GM12878 (cell line): ENCODE measurements at regions not wholly inside any gene's neighbourhood (a gene's known extent, or its start where the extent isn't known, plus 50 kb on each side); places are given as distances from the start of the nearest gene placed in this dataset.

ENCODE experiments used
- ATAC-seq: fragments of 200-7000 bp; cut with Tn5 transposase; 3 replicates; pipeline ENCODE4 v1.9.1; 2020; ENCODE audit warnings: mild to moderate bottlenecking, moderate library complexity
- BruUV-seq: library from RNA; stranded (reverse); fragments of 400-500 nt; replicated peaks from 2 replicates; lab custom pipeline; 2021; lab: Mats Ljungman, UMichigan
- CTCF ChIA-PET: fragments of 300-600 bp; sonication (Branson Sonifier 250); formaldehyde crosslinking; extraction: SDS; loops from one replicate; lab custom pipeline; 2021; ENCODE audit warnings: inconsistent platforms; lab: Yijun Ruan, JAX
- POLR2A ChIA-PET: fragments of 350-600 bp; formaldehyde crosslinking; extraction: SDS; loops from one replicate; lab custom pipeline; 2021; ENCODE audit warnings: inconsistent platforms; lab: Charles Lee
- RAD21 ChIA-PET: fragments of 300-600 bp; sonication (Branson Sonifier 250); formaldehyde crosslinking; loops from one replicate; lab custom pipeline; 2023; ENCODE audit warnings: antibody characterized with exemption; ENCODE audit not compliant: unreplicated experiment; lab: Charles Lee
- SMC1A ChIA-PET: fragments of 300-600 bp; sonication (Branson Sonifier 250); formaldehyde crosslinking; loops from one replicate; lab custom pipeline; 2023; ENCODE audit not compliant: unreplicated experiment, uncharacterized antibody; lab: Charles Lee
- DNase-seq: peaks from one replicate; pipeline ENCODE4 v3.0.0-alpha.2; 2011; ENCODE audit warnings: low read depth, low spot score
- FAIRE-seq: peaks from 3 replicates; lab custom pipeline; 2011; peaks lifted over from hg19 to GRCh38; lab: Jason Lieb, UNC
- H2AFZ ChIP-seq: 2 replicates; pipeline ENCODE4 v1.6.0; 2011; ENCODE audit warnings: low read depth, low read length, control low read depth; ENCODE audit not compliant: control insufficient read depth
- H3K27ac ChIP-seq: 2 replicates; pipeline ENCODE4 v1.5.1; 2011; ENCODE audit warnings: control low read depth; ENCODE audit not compliant: control insufficient read depth, insufficient read depth
- H3K27me3 ChIP-seq, 2 experiments: replicated peaks in 1 of 2; 2 replicates each; pipeline versions ENCODE4 v1.6.0 to v1.6.1; 2011; ENCODE audit warnings: low read length in 1 of 2; ENCODE audit not compliant: control insufficient read depth in 2 of 2, insufficient read depth in 2 of 2
- H3K36me3 ChIP-seq, 2 experiments: 2 replicates each; pipeline ENCODE4 v1.5.1; 2011; ENCODE audit warnings: low read length in 1 of 2; ENCODE audit not compliant: control insufficient read depth in 2 of 2, insufficient read depth in 2 of 2
- H3K4me1 ChIP-seq: 2 replicates; pipeline ENCODE4 v1.6.1; 2011; ENCODE audit warnings: mild to moderate bottlenecking, low read length, moderate library complexity, mixed read lengths; ENCODE audit not compliant: control insufficient read depth, insufficient read depth
- H3K4me2 ChIP-seq: 2 replicates; pipeline ENCODE4 v1.6.0; 2011; ENCODE audit warnings: control low read depth; ENCODE audit not compliant: control insufficient read depth, insufficient read depth
- H3K4me3 ChIP-seq: fragments of 200-600 bp; sonication (generic); 2 replicates; pipeline ENCODE4 v1.5.1; 2016
- H3K79me2 ChIP-seq: 2 replicates; pipeline ENCODE4 v1.6.0; 2011; ENCODE audit warnings: low read length; ENCODE audit not compliant: control insufficient read depth, insufficient read depth
- H3K9ac ChIP-seq: 2 replicates; pipeline ENCODE4 v1.8.0; 2011; ENCODE audit warnings: low read length, control low read depth, mixed read lengths; ENCODE audit not compliant: control insufficient read depth, insufficient read depth
- H3K9me3 ChIP-seq: replicated peaks from 3 replicates; pipeline ENCODE4 v1.5.1; 2011; ENCODE audit warnings: mild to moderate bottlenecking, low read length; ENCODE audit not compliant: control insufficient read depth, insufficient read depth
- H4K20me1 ChIP-seq: 2 replicates; pipeline ENCODE4 v1.6.0; 2011; ENCODE audit not compliant: control insufficient read depth, insufficient read depth
- BRCA1 ChIP-seq: IDR thresholded peaks from 2 replicates; pipeline ENCODE4 v1.6.1; 2011; ENCODE audit warnings: low read depth, low read length, improper control_type of control experiment
- NFXL1 ChIP-seq: fragments of 450-650 bp; IDR thresholded peaks from 2 replicates; pipeline ENCODE4 v1.6.1; 2017; ENCODE audit warnings: antibody characterized with exemption, mild to moderate bottlenecking, borderline replicate concordance
- PML ChIP-seq: IDR thresholded peaks from 2 replicates; pipeline ENCODE4 v1.6.1; 2012; ENCODE audit warnings: low read length, inconsistent platforms
- RAD51 ChIP-seq: fragments of 450-650 bp; IDR thresholded peaks from 2 replicates; pipeline ENCODE4 v1.6.1; 2016; ENCODE audit warnings: moderate library complexity, mild to moderate bottlenecking, inconsistent platforms
- STAT3 ChIP-seq: IDR thresholded peaks from 2 replicates; pipeline ENCODE4 v1.6.1; 2011; ENCODE audit warnings: low read depth, low read length, improper control_type of control experiment
- TBL1XR1 ChIP-seq: IDR thresholded peaks from 2 replicates; pipeline ENCODE4 v1.6.1; 2012; ENCODE audit warnings: low read depth, low read length, improper control_type of control experiment
- WRNIP1 ChIP-seq: IDR thresholded peaks from 2 replicates; pipeline ENCODE4 v1.6.1; 2011; ENCODE audit warnings: low read depth, low read length, improper control_type of control experiment, borderline replicate concordance
- ZNF207 ChIP-seq: fragments of 450-650 bp; IDR thresholded peaks from 2 replicates; pipeline ENCODE4 v1.6.1; 2014; ENCODE audit warnings: antibody characterized with exemption, mild to moderate bottlenecking, borderline replicate concordance
- ZNF217 ChIP-seq: fragments of 450-650 bp; IDR thresholded peaks from 2 replicates; pipeline ENCODE4 v1.6.1; 2017; ENCODE audit warnings: antibody characterized with exemption, mild to moderate bottlenecking
- ZNF24 ChIP-seq: fragments of 450-650 bp; IDR thresholded peaks from 2 replicates; pipeline ENCODE4 v1.6.1; 2017; ENCODE audit warnings: antibody characterized with exemption, mild to moderate bottlenecking
- WGBS: methylation state at CpG from one replicate; pipeline ENCODE4 v1.1.6; 2016; ENCODE audit warnings: low lambda C conversion rate; ENCODE audit not compliant: insufficient replicate concordance, insufficient coverage; ENCODE audit errors: missing lambda C conversion rate; 5-methylcytosine and 5-hydroxymethylcytosine counted together
- in situ Hi-C: fragments of 300-500 bp; cut with MboI; formaldehyde crosslinking; loops from 9 replicates; pipeline ENCODE4 v1.14.3; 2018; ENCODE audit warnings: mixed read lengths
- intact Hi-C: fragments of 100-400 bp; cut with micrococcal nuclease; formaldehyde crosslinking; loops from one replicate; pipeline ENCODE4 v1.14.2; 2022; ENCODE audit not compliant: unreplicated experiment
- TF ChIP-seq, protein P1 (sequence below): fragments of 450-650 bp; IDR thresholded peaks from 2 replicates; pipeline ENCODE4 v1.6.1; 2017; ENCODE audit warnings: mild to moderate bottlenecking, low read depth, inconsistent platforms; ENCODE audit not compliant: poor library complexity, severe bottlenecking
- TF ChIP-seq, protein P2 (sequence below): fragments of 450-650 bp; formaldehyde crosslinking; IDR thresholded peaks from 2 replicates; pipeline ENCODE4 v1.4.0; 2020; ENCODE audit warnings: mild to moderate bottlenecking, moderate library complexity
- TF ChIP-seq, protein P3 (sequence below): fragments of 450-650 bp; conservative IDR thresholded peaks from 2 replicates; pipeline ENCODE4 v1.6.1; 2017; ENCODE audit warnings: mild to moderate bottlenecking, moderate library complexity

DNA sequence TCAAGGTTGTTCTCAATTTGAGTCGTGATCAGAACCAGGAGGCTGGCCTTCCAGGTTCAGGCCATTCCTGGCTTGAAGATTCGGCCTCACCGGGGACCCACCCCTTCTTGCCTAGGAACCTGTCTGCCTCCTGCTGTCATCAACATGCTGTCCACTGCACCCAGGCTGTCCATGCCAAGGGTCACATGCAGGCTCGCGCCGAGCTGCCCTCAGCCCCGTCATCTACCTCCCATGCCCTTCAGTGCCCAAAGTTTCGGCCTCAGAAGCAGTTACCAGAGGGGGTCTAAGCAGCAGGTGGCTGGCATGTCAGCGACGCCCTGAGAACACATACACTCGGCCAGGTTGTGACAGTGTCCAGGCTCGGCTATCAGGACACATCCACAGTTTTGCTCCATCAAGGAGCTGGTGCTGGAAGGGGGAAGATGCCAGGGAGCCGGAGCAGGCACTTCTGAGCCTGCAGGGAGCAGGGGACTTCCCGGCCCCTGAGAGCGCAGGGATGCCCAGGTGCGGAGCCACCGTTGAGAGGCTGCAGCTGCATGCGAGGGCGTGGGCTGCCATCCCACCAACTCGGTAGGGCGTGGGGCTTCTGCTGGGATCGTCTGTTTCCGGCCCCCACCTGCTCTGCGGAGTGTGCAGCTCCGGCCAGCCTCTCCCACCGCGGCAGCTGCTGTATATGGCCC, 590.9 kb upstream of the SLITRK5 start:
- ATAC-seq (no peak), FAIRE-seq (no peak), DNase-seq (no peak)
- BruUV-seq, result no TSS peak
- Histone ChIP-seq H3K9ac (no peak overlapping the region), H3K27me3 (no peaks in the 10 kb centered on the region), H3K27ac (no peak overlapping the region), H3K4me2 (no peak overlapping the region), H3K9me3 (no peaks in the 10 kb centered on the region; the same call in 2 of the 3 replicates), H4K20me1 (no peaks in the 10 kb centered on the region), H3K36me3 (no peaks in the 10 kb centered on the region), H3K79me2 (no peaks in the 10 kb centered on the region), H3K4me3 (no peak overlapping the region), H3K4me1 (no peaks in the 10 kb centered on the region), H2AFZ (no peak overlapping the region)
- intact Hi-C loops, result loop anchor here (10.0 kb wide), 1 partner anchor 205 kb away; no protein-coding TSS in a partner anchor
- ChIA-PET POLR2A (no interaction called here), CTCF (interaction anchor here (1.1 kb wide), 1 partner anchor 213 kb away, joined by 3 read pairs; no protein-coding TSS in a partner anchor), SMC1A (no interaction called here), RAD21 (no interaction called here)
- in situ Hi-C loops, result no loop called here
- WGBS, result 39% methylated on average over 24 of the region's 27 CpGs
- TF ChIP-seq PML (no peak), ZNF217 (no peak), STAT3 (no peak), ZNF207 (no peak), NFXL1 (no peak), TBL1XR1 (no peak), RAD51 (no peak), ZNF24 (no peak), WRNIP1 (no peak), BRCA1 (no peak)
- TF ChIP-seq, protein P1, sequence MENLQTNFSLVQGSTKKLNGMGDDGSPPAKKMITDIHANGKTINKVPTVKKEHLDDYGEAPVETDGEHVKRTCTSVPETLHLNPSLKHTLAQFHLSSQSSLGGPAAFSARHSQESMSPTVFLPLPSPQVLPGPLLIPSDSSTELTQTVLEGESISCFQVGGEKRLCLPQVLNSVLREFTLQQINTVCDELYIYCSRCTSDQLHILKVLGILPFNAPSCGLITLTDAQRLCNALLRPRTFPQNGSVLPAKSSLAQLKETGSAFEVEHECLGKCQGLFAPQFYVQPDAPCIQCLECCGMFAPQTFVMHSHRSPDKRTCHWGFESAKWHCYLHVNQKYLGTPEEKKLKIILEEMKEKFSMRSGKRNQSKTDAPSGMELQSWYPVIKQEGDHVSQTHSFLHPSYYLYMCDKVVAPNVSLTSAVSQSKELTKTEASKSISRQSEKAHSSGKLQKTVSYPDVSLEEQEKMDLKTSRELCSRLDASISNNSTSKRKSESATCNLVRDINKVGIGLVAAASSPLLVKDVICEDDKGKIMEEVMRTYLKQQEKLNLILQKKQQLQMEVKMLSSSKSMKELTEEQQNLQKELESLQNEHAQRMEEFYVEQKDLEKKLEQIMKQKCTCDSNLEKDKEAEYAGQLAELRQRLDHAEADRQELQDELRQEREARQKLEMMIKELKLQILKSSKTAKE, result no peak
- TF ChIP-seq, protein P2, sequence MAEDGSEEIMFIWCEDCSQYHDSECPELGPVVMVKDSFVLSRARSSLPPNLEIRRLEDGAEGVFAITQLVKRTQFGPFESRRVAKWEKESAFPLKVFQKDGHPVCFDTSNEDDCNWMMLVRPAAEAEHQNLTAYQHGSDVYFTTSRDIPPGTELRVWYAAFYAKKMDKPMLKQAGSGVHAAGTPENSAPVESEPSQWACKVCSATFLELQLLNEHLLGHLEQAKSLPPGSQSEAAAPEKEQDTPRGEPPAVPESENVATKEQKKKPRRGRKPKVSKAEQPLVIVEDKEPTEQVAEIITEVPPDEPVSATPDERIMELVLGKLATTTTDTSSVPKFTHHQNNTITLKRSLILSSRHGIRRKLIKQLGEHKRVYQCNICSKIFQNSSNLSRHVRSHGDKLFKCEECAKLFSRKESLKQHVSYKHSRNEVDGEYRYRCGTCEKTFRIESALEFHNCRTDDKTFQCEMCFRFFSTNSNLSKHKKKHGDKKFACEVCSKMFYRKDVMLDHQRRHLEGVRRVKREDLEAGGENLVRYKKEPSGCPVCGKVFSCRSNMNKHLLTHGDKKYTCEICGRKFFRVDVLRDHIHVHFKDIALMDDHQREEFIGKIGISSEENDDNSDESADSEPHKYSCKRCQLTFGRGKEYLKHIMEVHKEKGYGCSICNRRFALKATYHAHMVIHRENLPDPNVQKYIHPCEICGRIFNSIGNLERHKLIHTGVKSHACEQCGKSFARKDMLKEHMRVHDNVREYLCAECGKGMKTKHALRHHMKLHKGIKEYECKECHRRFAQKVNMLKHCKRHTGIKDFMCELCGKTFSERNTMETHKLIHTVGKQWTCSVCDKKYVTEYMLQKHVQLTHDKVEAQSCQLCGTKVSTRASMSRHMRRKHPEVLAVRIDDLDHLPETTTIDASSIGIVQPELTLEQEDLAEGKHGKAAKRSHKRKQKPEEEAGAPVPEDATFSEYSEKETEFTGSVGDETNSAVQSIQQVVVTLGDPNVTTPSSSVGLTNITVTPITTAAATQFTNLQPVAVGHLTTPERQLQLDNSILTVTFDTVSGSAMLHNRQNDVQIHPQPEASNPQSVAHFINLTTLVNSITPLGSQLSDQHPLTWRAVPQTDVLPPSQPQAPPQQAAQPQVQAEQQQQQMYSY (CRISPR knock-in tag), result no peak
- TF ChIP-seq, protein P3, sequence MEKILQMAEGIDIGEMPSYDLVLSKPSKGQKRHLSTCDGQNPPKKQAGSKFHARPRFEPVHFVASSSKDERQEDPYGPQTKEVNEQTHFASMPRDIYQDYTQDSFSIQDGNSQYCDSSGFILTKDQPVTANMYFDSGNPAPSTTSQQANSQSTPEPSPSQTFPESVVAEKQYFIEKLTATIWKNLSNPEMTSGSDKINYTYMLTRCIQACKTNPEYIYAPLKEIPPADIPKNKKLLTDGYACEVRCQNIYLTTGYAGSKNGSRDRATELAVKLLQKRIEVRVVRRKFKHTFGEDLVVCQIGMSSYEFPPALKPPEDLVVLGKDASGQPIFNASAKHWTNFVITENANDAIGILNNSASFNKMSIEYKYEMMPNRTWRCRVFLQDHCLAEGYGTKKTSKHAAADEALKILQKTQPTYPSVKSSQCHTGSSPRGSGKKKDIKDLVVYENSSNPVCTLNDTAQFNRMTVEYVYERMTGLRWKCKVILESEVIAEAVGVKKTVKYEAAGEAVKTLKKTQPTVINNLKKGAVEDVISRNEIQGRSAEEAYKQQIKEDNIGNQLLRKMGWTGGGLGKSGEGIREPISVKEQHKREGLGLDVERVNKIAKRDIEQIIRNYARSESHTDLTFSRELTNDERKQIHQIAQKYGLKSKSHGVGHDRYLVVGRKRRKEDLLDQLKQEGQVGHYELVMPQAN, result no peak
